ENCODE measurements at regions not wholly inside any gene's neighbourhood (a gene's known extent, or its start where the extent isn't known, plus 50 kb on each side); places are given as distances from the start of the nearest gene placed in this dataset.
"Not testable (repeated sequence)": the region's sequence is repeated elsewhere in the genome, so short reads cannot be mapped to it uniquely, and the experiment has no call there.

DNA sequence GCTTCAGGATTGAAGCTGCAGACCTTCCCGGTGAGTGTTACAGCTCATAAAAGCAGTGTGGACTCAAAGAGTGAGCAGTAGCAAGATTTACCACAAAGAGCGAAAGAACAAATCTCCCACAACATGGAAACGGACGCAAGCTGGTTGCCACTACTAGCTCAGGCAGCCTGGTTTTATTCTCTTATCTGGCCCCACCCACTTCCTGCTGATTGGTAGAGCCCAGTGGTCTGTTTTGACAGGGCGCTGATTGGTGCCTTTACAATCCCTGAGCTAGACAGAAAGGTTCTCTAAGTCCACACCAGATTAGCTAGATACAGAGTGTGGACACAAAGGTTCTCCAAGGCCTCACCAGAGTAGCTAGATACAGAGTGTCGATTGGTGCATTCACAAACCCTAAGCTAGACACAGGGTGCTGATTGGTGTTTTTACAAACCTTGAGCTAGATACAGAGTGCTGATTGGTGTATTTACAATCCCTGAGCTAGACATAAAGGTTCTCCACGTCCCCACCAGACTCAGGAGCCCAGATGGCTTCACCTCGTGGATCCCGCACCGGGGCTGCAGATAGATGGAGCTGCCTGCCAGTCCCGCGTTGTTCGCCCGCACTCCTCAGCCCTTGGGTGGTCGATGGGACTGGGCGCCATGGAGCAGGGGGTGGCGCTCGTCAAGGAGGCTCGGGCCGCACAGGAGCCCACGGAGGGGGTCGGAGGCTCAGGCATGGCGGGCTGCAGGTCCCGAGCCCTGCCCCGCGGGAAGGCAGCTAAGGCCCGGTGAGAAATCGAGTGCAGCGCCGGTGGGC, 111.7 kb downstream of the NAB1 start:
- TF ChIP-seq POLR2A (IDR thresholded peaks at IDR 0.05; ENCODE audit: low read length); PHF8 (IDR thresholded peaks at IDR 0.05; ENCODE audit: borderline replicate concordance, low read depth); CHD2 (IDR thresholded peaks at IDR 0.05; ENCODE audit: low read length, partially characterized antibody); HOXB13 (CRISPR knock-in tag; IDR thresholded peaks at IDR 0.05; ENCODE audit: low read depth); SREBF2 (IDR thresholded peaks at IDR 0.05); TFCP2L1 (CRISPR knock-in tag; IDR thresholded peaks at IDR 0.05); HDAC2 (IDR thresholded peaks at IDR 0.05); RAD21 (conservative IDR thresholded peaks at IDR 0.05 in 1 of 2, IDR thresholded peaks at IDR 0.05 in 1 of 2): not testable (repeated sequence)
- TF ChIP-seq, protein P1, sequence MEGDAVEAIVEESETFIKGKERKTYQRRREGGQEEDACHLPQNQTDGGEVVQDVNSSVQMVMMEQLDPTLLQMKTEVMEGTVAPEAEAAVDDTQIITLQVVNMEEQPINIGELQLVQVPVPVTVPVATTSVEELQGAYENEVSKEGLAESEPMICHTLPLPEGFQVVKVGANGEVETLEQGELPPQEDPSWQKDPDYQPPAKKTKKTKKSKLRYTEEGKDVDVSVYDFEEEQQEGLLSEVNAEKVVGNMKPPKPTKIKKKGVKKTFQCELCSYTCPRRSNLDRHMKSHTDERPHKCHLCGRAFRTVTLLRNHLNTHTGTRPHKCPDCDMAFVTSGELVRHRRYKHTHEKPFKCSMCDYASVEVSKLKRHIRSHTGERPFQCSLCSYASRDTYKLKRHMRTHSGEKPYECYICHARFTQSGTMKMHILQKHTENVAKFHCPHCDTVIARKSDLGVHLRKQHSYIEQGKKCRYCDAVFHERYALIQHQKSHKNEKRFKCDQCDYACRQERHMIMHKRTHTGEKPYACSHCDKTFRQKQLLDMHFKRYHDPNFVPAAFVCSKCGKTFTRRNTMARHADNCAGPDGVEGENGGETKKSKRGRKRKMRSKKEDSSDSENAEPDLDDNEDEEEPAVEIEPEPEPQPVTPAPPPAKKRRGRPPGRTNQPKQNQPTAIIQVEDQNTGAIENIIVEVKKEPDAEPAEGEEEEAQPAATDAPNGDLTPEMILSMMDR (IDR thresholded peaks at IDR 0.05) = not testable (repeated sequence)
- TF ChIP-seq, protein P2, sequence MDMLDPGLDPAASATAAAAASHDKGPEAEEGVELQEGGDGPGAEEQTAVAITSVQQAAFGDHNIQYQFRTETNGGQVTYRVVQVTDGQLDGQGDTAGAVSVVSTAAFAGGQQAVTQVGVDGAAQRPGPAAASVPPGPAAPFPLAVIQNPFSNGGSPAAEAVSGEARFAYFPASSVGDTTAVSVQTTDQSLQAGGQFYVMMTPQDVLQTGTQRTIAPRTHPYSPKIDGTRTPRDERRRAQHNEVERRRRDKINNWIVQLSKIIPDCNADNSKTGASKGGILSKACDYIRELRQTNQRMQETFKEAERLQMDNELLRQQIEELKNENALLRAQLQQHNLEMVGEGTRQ (IDR thresholded peaks at IDR 0.05) = not testable (repeated sequence)
